IPS-15b (cell line): ENCODE measurements at regions not wholly inside any gene's neighbourhood (a gene's known extent, or its start where the extent isn't known, plus 50 kb on each side); places are given as distances from the start of the nearest gene placed in this dataset.

ENCODE experiments used
- H3K27me3 ChIP-seq: one replicate; pipeline ENCODE4 v1.6.1; 2013; ENCODE audit warnings: low read length; ENCODE audit not compliant: control insufficient read depth, insufficient read depth
- H3K36me3 ChIP-seq: one replicate; pipeline ENCODE4 v1.6.1; 2013; ENCODE audit warnings: low read length; ENCODE audit not compliant: control insufficient read depth, insufficient read depth
- H3K4me1 ChIP-seq: one replicate; pipeline ENCODE4 v1.6.1; 2013; ENCODE audit warnings: mild to moderate bottlenecking, low read length; ENCODE audit not compliant: control insufficient read depth, insufficient read depth
- H3K4me3 ChIP-seq: one replicate; pipeline ENCODE4 v1.5.1; 2013; ENCODE audit warnings: low read depth, low read length
- H3K9ac ChIP-seq: one replicate; pipeline ENCODE4 v1.6.1; 2013; ENCODE audit warnings: low read depth, mild to moderate bottlenecking, low read length
- H3K9me3 ChIP-seq: one replicate; pipeline ENCODE4 v1.6.1; 2013; ENCODE audit warnings: mild to moderate bottlenecking, low read length; ENCODE audit not compliant: control insufficient read depth, insufficient read depth

DNA sequence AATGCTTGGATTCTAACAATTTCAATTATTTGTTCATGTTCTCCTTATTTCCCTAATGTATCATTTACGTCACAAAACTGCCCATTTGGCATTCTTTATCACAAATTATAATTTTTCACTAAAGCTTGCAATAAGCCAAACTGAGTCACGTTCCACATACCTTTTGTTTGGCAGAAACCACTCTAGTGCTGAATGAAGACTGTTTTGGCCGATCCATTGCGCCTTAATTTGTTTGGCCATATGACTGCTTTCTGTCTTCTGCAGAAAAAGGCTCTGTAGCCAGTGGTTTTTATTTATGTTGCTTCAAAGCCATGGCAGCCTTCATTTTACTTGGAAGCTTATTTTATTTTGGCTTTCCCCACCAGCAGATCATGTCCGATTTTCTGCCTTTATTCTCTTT, 184.4 kb upstream of the HAND2 start:
- Histone ChIP-seq H3K4me3 (no peak overlapping the region), H3K4me1 (no peaks in the 10 kb centered on the region), H3K36me3 (no peaks in the 10 kb centered on the region), H3K9ac (no peak overlapping the region), H3K9me3 (no peaks in the 10 kb centered on the region), H3K27me3 (no peaks in the 10 kb centered on the region)

DNA sequence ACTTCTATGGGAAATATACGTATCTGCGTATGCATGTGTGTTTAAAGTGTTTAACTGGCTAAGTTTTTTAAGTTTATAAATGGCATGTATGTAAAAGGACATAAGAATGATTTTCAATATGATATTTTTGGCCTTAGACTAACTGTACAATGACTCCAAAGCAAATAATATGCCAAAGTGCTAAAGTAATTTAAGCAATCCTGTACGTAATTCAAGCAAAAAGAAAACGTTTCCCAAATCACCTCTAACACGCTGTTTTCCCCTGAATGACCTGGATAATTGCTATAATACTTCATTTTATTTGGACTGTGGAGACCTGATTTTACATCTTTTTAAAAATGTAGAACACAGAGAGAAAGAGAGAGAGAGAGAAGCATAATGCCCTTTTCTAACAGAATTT, 183.0 kb upstream of the HAND2 start:
- Histone ChIP-seq H3K36me3 (no peaks in the 10 kb centered on the region), H3K9ac (no peak overlapping the region), H3K4me3 (no peak overlapping the region), H3K9me3 (no peaks in the 10 kb centered on the region), H3K27me3 (no peaks in the 10 kb centered on the region), H3K4me1 (no peaks in the 10 kb centered on the region)

DNA sequence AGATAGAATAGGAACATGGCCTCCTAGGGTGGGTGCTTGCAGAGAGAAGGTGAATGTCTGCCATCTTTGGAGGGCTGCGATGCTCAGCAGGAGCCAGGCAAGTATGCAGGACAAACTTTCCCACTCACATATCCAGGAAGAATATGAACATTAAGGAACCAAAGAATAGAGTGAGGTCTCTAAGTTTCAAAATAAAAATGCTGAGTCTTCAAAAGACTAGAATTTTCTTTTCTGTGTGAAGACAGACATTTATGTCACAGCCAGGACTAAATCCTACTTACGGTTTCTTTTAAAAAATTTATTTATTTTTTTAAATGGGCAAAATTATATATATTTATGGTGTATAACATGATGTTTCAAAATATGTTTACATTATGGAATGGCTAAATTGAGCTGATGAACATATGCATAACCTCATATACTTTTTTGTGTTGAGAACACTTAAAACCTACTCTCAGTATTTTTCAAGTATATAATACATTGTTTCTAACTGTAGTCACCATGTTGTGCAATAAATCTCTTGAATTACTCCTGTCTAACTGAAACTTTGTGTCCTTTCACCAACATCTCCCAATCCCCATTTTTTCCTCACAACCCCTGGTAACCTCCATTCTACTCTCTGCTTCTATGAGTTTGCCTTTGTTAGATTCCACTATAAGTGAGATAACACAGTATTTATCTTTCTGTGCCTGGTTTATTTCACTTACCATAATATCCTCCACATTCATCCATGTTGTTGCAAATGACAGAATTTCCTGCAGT, 177.8 kb upstream of the HAND2 start:
- Histone ChIP-seq H3K36me3 (no peaks in the 10 kb centered on the region), H3K4me1 (no peaks in the 10 kb centered on the region), H3K4me3 (no peak overlapping the region), H3K9ac (no peak overlapping the region), H3K9me3 (no peaks in the 10 kb centered on the region), H3K27me3 (no peaks in the 10 kb centered on the region)

DNA sequence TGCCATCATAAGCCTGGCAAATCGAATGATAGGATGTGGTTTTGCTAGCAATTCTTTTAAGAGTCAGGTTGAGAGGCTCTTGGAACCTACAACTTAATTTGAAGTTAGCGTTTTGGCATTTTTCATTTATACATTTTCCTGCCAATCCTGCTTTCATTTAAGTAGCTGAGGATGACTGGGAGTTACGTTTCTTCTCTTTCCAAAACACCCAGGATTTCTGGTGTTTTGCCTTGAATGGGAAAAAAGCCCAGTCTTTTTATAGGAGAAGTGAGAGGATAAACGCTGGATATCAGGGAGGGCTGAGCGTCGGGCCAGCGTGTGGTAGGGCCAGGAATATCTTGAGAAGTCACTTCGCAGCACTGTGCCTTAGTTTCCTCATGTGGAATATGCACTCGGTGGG, 174.2 kb upstream of the HAND2 start:
- no peaks in the 10 kb centered on the region for H3K9me3 ChIP-seq
- no peaks in the 10 kb centered on the region for H3K36me3 ChIP-seq
- no peaks in the 10 kb centered on the region for H3K27me3 ChIP-seq
- no peak overlapping the region for H3K4me3 ChIP-seq
- no peak overlapping the region for H3K9ac ChIP-seq
- H3K4me1 ChIP-seq: no peaks in the 10 kb centered on the region

GRCh38 chr4:173703021-173703420, 173.0 kb upstream of the HAND2 start:
- no peaks in the 10 kb centered on the region for H3K4me1 ChIP-seq
- H3K27me3 ChIP-seq: no peaks in the 10 kb centered on the region
- no peak overlapping the region for H3K9ac ChIP-seq
- H3K36me3 ChIP-seq: no peaks in the 10 kb centered on the region
- no peaks in the 10 kb centered on the region for H3K9me3 ChIP-seq
- no peak overlapping the region for H3K4me3 ChIP-seq

DNA sequence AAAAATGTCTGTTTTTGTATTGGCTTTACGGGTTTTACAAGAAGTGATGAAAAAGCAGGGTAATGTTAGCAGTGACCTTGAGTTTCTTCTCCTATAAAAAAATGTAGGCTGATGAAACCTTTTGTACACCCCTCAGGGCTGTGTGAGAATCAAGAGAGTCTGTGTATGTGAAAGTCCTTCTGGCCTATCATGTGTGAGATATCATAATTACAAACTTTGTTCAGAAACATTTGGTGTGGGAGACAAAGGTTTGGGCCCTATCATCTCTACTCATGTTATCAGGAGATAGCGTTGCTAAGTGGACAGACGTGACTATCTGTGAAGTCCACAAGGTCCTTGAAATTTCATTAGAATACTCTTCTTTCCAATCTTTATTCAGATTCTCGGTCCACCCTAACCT, 170.6 kb upstream of the HAND2 start:
- Histone ChIP-seq H3K27me3 (no peaks in the 10 kb centered on the region), H3K4me1 (no peaks in the 10 kb centered on the region), H3K36me3 (no peaks in the 10 kb centered on the region), H3K9ac (no peak overlapping the region), H3K9me3 (no peaks in the 10 kb centered on the region), H3K4me3 (no peak overlapping the region)

DNA sequence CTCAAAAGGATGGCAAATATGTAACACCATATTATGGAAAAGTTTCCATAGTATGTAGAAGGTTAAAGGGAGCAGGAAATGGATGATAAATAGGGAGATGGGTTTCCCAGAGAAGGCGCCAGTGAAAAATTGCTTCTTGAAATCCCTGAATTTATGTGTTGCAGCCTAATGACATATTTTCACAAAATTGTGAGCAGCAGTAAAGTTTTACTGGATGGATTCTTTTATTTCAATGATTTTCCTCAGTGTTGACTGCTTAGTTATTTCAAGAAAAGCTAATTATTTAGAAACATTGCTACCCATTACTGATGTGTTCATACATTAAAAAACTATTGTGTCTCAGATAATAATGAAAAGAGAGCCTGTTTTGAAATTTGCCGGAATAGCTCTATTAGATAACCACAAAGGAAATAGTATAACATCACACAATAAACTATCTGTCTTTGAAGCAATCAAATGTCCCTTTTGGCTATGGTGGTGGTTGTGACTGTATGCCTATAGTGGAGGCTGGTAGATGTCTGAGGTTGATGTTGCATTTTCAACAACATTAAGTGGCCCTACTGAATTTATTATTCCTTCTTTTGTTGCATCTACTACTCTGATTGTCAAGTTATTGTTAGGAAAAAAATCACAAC, 169.9 kb upstream of the HAND2 start:
- H3K9ac ChIP-seq: no peak overlapping the region
- no peak overlapping the region for H3K4me3 ChIP-seq
- H3K36me3 ChIP-seq: no peaks in the 10 kb centered on the region
- no peaks in the 10 kb centered on the region for H3K9me3 ChIP-seq
- no peaks in the 10 kb centered on the region for H3K27me3 ChIP-seq
- H3K4me1 ChIP-seq: no peaks in the 10 kb centered on the region

DNA sequence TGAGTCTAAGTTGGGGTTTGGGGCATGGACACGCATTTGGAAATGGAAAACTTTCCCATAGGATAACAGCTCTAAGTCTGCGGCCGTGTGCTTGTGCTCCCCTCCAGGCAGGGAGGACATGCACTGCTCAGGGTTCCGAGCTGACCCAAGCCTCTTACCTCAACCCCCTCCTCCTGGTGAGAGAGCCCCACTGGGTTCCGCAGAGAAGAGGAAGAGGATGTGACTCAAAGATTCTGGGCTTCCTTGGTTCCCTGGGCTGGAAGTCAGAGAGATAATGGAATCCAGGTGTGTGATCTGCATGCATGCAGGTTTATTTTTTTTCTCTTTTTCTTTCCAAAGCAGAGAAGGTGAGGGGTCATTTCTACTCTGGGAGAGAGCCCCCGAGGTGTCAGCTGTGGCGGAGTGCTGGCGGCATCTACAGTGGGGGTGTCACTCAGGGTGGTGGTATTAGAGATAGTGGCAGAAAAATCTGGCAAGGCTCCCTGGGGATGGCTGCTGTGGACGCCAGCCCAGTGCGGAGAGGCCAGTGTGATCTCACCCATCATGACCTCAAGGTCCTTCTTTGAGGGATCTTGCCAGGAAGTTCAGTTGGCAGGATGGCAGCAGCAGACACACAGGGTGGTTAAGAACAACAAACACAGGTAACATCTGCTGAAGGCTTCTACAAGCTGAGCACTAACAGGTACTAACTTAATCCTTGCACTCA, 168.7 kb upstream of the HAND2 start:
- Histone ChIP-seq H3K4me3 (no peak overlapping the region), H3K36me3 (no peaks in the 10 kb centered on the region), H3K9ac (no peak overlapping the region), H3K27me3 (no peaks in the 10 kb centered on the region), H3K9me3 (no peaks in the 10 kb centered on the region), H3K4me1 (no peaks in the 10 kb centered on the region)

DNA sequence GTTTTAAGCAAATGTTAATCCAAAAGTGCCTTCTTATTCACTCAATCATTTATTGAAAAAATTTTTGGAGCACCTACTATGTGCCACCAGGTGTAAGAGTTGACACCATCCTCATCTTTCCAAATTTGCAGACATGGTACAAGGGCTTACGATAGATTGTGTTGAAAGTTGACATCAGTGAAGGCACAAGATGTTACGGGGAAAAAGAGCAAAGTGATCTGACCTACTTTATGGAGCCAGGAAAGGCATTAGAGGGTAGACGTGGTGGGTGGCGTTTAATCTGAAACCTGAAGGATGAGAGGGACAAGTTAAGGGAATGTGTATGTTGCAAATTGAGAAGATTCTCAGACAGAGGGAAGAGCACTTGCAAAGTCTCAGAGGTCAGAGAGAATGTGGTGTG, 167.8 kb upstream of the HAND2 start:
- H3K4me1 ChIP-seq: no peaks in the 10 kb centered on the region
- H3K36me3 ChIP-seq: no peaks in the 10 kb centered on the region
- H3K4me3 ChIP-seq: no peak overlapping the region
- H3K9ac ChIP-seq: no peak overlapping the region
- no peaks in the 10 kb centered on the region for H3K27me3 ChIP-seq
- no peaks in the 10 kb centered on the region for H3K9me3 ChIP-seq

DNA sequence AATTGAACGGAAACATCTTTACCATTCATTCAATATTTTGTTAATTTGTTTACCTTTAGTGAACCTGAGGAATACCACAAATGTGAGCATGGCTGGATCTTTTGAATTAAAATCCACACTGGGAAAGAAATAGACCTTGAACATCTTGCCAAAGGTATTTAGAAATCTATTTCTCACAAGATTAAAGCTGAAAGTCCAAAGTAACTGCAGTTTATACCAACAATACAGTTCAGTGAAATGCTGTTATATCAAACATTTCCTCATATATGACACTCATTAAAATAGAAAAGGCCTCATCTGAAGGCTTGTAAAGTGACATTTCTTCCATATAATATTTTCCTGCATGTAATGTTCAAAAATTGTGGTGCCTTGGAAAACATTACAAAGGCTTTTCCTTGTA, 166.5 kb upstream of the HAND2 start:
- Histone ChIP-seq H3K9me3 (no peaks in the 10 kb centered on the region), H3K9ac (no peak overlapping the region), H3K36me3 (no peaks in the 10 kb centered on the region), H3K4me3 (no peak overlapping the region), H3K4me1 (no peaks in the 10 kb centered on the region), H3K27me3 (no peaks in the 10 kb centered on the region)

- no peak overlapping the region for H3K4me3 ChIP-seq
- H3K27me3 ChIP-seq: no peaks in the 10 kb centered on the region
- no peaks in the 10 kb centered on the region for H3K36me3 ChIP-seq
- H3K9me3 ChIP-seq: no peaks in the 10 kb centered on the region
- no peaks in the 10 kb centered on the region for H3K4me1 ChIP-seq
- no peak overlapping the region for H3K9ac ChIP-seq
Measured at GRCh38 chr4:173696011-173696410, 166.0 kb upstream of the HAND2 start.

DNA sequence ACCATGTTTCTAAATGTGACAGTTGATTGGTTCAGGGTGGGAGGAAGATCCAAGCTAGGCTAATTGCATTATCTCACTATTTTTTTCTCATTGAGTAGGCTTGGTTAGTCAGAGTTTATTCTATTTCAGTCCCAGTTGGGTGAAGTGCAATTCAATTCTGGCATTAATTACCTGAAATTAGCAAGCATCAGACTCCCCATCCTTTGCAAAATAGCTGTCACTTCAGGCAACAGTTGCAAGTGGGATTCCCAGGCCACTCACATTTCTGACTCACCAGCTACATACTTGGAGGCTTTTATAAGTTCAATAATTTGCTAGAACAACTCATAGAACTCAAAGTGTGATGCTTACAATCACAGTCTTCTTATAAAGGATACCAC, 155.8 kb upstream of the HAND2 start:
- no peaks in the 10 kb centered on the region for H3K36me3 ChIP-seq
- H3K27me3 ChIP-seq: no peaks in the 10 kb centered on the region
- no peak overlapping the region for H3K9ac ChIP-seq
- H3K4me3 ChIP-seq: no peak overlapping the region
- H3K9me3 ChIP-seq: no peaks in the 10 kb centered on the region
- no peaks in the 10 kb centered on the region for H3K4me1 ChIP-seq
